ENCODE measurements at regions not wholly inside any gene's neighbourhood (a gene's known extent, or its start where the extent isn't known, plus 50 kb on each side); places are given as distances from the start of the nearest gene placed in this dataset.
"Not testable (repeated sequence)": the region's sequence is repeated elsewhere in the genome, so short reads cannot be mapped to it uniquely, and the experiment has no call there.

GRCh38 chr17:20779521-20779920, 200.0 kb downstream of the CDRT15L2 start:
- no peaks in the 10 kb centered on the region for H3K9me3 ChIP-seq (ENCODE audit: severe bottlenecking)
- H3K27me3 ChIP-seq (ENCODE audit: insufficient read depth, poor library complexity, severe bottlenecking): no peaks in the 10 kb centered on the region
- no peaks in the 10 kb centered on the region for H3K4me1 ChIP-seq (ENCODE audit: insufficient read depth, poor library complexity, severe bottlenecking)
- no peak for TF ChIP-seq CTCF (IDR thresholded peaks at IDR 0.05; ENCODE audit: poor library complexity, severe bottlenecking)
- H3K36me3 ChIP-seq (ENCODE audit: low read depth): no peaks in the 10 kb centered on the region
- H3K4me3 ChIP-seq (ENCODE audit: severe bottlenecking): no peak overlapping the region
- no peak for DNase-seq (ENCODE audit: low spot score)
- ATAC-seq (ENCODE audit: low read depth): no peak
- H3K27ac ChIP-seq (ENCODE audit: poor library complexity, severe bottlenecking): no peak overlapping the region

GRCh38 chr17:20781260-20781659, 201.7 kb downstream of the CDRT15L2 start:
- DNase-seq (ENCODE audit: low spot score): no peak
- ATAC-seq (ENCODE audit: low read depth): no peak
- Histone ChIP-seq H3K9me3 (ENCODE audit: severe bottlenecking) (no peaks in the 10 kb centered on the region), H3K4me3 (ENCODE audit: severe bottlenecking) (no peak overlapping the region), H3K27me3 (ENCODE audit: insufficient read depth, poor library complexity, severe bottlenecking) (no peaks in the 10 kb centered on the region), H3K36me3 (ENCODE audit: low read depth) (no peaks in the 10 kb centered on the region), H3K4me1 (ENCODE audit: insufficient read depth, poor library complexity, severe bottlenecking) (no peaks in the 10 kb centered on the region), H3K27ac (ENCODE audit: poor library complexity, severe bottlenecking) (no peak overlapping the region)
- no peak for TF ChIP-seq CTCF (IDR thresholded peaks at IDR 0.05; ENCODE audit: poor library complexity, severe bottlenecking)

GRCh38 chr17:20781869-20782268, 202.3 kb downstream of the CDRT15L2 start:
- not testable (repeated sequence) for H3K36me3 ChIP-seq (ENCODE audit: low read depth); ATAC-seq (ENCODE audit: low read depth); DNase-seq (ENCODE audit: low spot score); H3K27ac ChIP-seq (ENCODE audit: poor library complexity, severe bottlenecking); H3K27me3 ChIP-seq (ENCODE audit: insufficient read depth, poor library complexity, severe bottlenecking); H3K4me3 ChIP-seq (ENCODE audit: severe bottlenecking); H3K4me1 ChIP-seq (ENCODE audit: insufficient read depth, poor library complexity, severe bottlenecking); H3K9me3 ChIP-seq (ENCODE audit: severe bottlenecking)

GRCh38 chr17:20783091-20783490, 203.6 kb downstream of the CDRT15L2 start:
- H3K9me3 ChIP-seq (ENCODE audit: severe bottlenecking): no peaks in the 10 kb centered on the region
- no peak for ATAC-seq (ENCODE audit: low read depth)
- H3K4me3 ChIP-seq (ENCODE audit: severe bottlenecking): no peak overlapping the region
- no peak overlapping the region for H3K27ac ChIP-seq (ENCODE audit: poor library complexity, severe bottlenecking)
- no peaks in the 10 kb centered on the region for H3K27me3 ChIP-seq (ENCODE audit: insufficient read depth, poor library complexity, severe bottlenecking)
- no peak for DNase-seq (ENCODE audit: low spot score)
- no peaks in the 10 kb centered on the region for H3K4me1 ChIP-seq (ENCODE audit: insufficient read depth, poor library complexity, severe bottlenecking)
- no peak for TF ChIP-seq CTCF (IDR thresholded peaks at IDR 0.05; ENCODE audit: poor library complexity, severe bottlenecking)
- H3K36me3 ChIP-seq (ENCODE audit: low read depth): no peaks in the 10 kb centered on the region

GRCh38 chr17:20784100-20784665, 204.7 kb downstream of the CDRT15L2 start:
- no peaks in the 10 kb centered on the region for H3K27me3 ChIP-seq (ENCODE audit: insufficient read depth, poor library complexity, severe bottlenecking)
- H3K27ac ChIP-seq (ENCODE audit: poor library complexity, severe bottlenecking): no peak overlapping the region
- no peaks in the 10 kb centered on the region for H3K36me3 ChIP-seq (ENCODE audit: low read depth)
- ATAC-seq (ENCODE audit: low read depth): no peak
- no peak overlapping the region for H3K4me3 ChIP-seq (ENCODE audit: severe bottlenecking)
- no peak for DNase-seq (ENCODE audit: low spot score)
- no peak for TF ChIP-seq CTCF (IDR thresholded peaks at IDR 0.05; ENCODE audit: poor library complexity, severe bottlenecking)
- no peaks in the 10 kb centered on the region for H3K4me1 ChIP-seq (ENCODE audit: insufficient read depth, poor library complexity, severe bottlenecking)
- H3K9me3 ChIP-seq (ENCODE audit: severe bottlenecking): no peaks in the 10 kb centered on the region
